ENCODE measurements at regions not wholly inside any gene's neighbourhood (a gene's known extent, or its start where the extent isn't known, plus 50 kb on each side); places are given as distances from the start of the nearest gene placed in this dataset.

DNA sequence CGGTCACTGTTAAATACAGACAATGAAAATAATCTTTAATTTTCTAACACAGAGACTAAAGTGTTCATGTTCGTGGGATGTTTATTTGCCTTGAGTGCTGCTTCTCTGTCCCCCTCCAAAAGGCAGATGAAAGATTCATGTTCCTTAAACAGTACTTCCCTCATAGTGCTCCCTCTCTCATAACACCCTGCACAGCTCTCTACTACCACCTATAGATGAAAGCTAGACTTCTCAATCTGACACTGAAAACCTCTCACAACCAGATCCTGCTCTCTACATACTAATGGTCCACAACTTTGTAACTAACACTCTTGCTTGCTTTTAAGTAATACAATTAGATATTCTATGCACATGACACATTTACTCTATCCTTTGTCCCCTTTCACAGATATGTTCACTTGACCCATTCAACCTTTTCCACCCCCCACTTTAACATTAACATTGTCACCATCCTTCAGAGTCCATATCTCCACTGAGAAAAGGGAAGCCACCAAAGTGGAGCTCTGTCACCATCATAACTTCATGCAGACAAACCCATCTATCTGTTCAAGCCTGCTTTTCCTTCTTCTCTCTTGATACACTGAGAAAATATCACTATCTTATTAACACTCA lies 266.4 kb upstream of the USP15 start:
- POLR2A ChIA-PET: interaction anchor here (0.5 kb wide), 1 partner anchor 299 kb away, joined by 3 read pairs; no protein-coding TSS in a partner anchor
- no peak overlapping the region for H3K27ac Mint-ChIP-seq (ENCODE audit: low read depth, unreplicated experiment)
- CTCF ChIA-PET: interaction anchor here (0.6 to 2.8 kb wide), 24 partner anchors 9 to 1902 kb away, joined by 3 to 18 read pairs (median 3); no protein-coding TSS in a partner anchor
- DNase-seq (ENCODE audit: unreplicated experiment): peak; percentile 67
- intact Hi-C loops (cut with micrococcal nuclease): loop anchor here (1.0 kb wide), 2 partner anchors 340 to 1493 kb away; no protein-coding TSS in a partner anchor
- no peaks in the 10 kb centered on the region for H3K4me1 Mint-ChIP-seq (ENCODE audit: insufficient read depth, unreplicated experiment)
- TF ChIP-seq, protein P1, sequence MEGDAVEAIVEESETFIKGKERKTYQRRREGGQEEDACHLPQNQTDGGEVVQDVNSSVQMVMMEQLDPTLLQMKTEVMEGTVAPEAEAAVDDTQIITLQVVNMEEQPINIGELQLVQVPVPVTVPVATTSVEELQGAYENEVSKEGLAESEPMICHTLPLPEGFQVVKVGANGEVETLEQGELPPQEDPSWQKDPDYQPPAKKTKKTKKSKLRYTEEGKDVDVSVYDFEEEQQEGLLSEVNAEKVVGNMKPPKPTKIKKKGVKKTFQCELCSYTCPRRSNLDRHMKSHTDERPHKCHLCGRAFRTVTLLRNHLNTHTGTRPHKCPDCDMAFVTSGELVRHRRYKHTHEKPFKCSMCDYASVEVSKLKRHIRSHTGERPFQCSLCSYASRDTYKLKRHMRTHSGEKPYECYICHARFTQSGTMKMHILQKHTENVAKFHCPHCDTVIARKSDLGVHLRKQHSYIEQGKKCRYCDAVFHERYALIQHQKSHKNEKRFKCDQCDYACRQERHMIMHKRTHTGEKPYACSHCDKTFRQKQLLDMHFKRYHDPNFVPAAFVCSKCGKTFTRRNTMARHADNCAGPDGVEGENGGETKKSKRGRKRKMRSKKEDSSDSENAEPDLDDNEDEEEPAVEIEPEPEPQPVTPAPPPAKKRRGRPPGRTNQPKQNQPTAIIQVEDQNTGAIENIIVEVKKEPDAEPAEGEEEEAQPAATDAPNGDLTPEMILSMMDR (IDR thresholded peaks at IDR 0.05; ENCODE audit: unreplicated experiment): peak; percentile 86
- no peak overlapping the region for H3K4me3 Mint-ChIP-seq (ENCODE audit: unreplicated experiment)
- no peaks in the 10 kb centered on the region for H3K9me3 Mint-ChIP-seq (ENCODE audit: unreplicated experiment)
- no peaks in the 10 kb centered on the region for H3K36me3 Mint-ChIP-seq (ENCODE audit: insufficient read depth, unreplicated experiment)
- H3K27me3 Mint-ChIP-seq (ENCODE audit: insufficient read depth, unreplicated experiment): no peaks in the 10 kb centered on the region
- BruUV-seq (replicated peaks): no TSS peak

DNA sequence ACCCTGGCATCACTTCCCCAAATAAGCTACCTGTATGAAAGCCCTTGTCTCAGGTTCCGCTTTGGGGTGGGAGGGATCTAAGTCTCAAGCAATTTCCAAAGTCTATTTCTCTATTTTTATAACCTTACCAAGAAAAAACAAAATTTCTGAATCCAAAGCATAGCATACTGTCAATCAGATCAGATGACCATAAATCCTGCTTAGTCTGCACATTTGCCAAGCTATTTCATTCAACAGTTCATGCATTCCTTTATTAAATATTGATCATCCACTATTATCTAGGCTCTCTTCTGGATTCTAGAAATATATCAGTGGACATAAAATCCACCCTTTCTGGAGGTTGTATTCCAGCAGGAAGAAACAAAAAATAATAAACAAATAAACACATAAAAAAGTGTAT lies 263.5 kb upstream of the USP15 start:
- no peaks in the 10 kb centered on the region for H3K36me3 Mint-ChIP-seq (ENCODE audit: insufficient read depth, unreplicated experiment)
- TF ChIP-seq, protein P1 (IDR thresholded peaks at IDR 0.05; ENCODE audit: unreplicated experiment): no peak
- no peak overlapping the region for H3K4me3 Mint-ChIP-seq (ENCODE audit: unreplicated experiment)
- no TSS peak for BruUV-seq (replicated peaks)
- intact Hi-C loops (cut with micrococcal nuclease): no loop called here
- DNase-seq (ENCODE audit: unreplicated experiment): no peak
- ChIA-PET POLR2A (interaction anchor here (0.7 kb wide), 1 partner anchor 46 kb away, joined by 3 read pairs; no protein-coding TSS in a partner anchor), CTCF (interaction anchor here (0.6 to 1.3 kb wide), 5 partner anchors 9 to 832 kb away, joined by 3 to 7 read pairs (median 5); no protein-coding TSS in a partner anchor)
- H3K27me3 Mint-ChIP-seq (ENCODE audit: insufficient read depth, unreplicated experiment): no peaks in the 10 kb centered on the region
- no peaks in the 10 kb centered on the region for H3K9me3 Mint-ChIP-seq (ENCODE audit: unreplicated experiment)
- H3K4me1 Mint-ChIP-seq (ENCODE audit: insufficient read depth, unreplicated experiment): no peaks in the 10 kb centered on the region
- H3K27ac Mint-ChIP-seq (ENCODE audit: low read depth, unreplicated experiment): no peak overlapping the region

DNA sequence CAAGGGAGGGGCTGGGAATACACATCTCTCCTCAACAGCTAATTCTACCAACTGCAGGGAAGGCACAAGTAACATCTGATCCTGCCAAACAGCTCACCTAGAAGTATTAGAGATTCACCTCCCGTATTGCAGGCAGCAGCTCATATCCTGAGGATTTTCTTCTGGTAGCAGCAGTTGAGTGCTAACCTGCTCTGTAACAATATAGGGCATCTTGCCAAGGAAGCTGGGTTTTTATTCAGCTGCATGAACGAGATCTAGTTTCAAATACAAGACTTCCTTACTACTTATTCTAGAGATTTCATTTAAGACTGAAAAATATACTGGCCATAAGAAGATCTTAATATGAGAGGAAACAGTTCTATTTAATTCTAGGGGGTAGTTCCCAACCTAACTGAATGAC lies 261.4 kb upstream of the USP15 start:
- TF ChIP-seq, protein P1 (IDR thresholded peaks at IDR 0.05; ENCODE audit: unreplicated experiment): no peak
- Mint-ChIP-seq H3K4me3 (ENCODE audit: unreplicated experiment) (no peak overlapping the region), H3K27ac (ENCODE audit: low read depth, unreplicated experiment) (no peak overlapping the region), H3K9me3 (ENCODE audit: unreplicated experiment) (no peaks in the 10 kb centered on the region), H3K4me1 (ENCODE audit: insufficient read depth, unreplicated experiment) (no peaks in the 10 kb centered on the region), H3K36me3 (ENCODE audit: insufficient read depth, unreplicated experiment) (no peaks in the 10 kb centered on the region), H3K27me3 (ENCODE audit: insufficient read depth, unreplicated experiment) (no peaks in the 10 kb centered on the region)
- DNase-seq (ENCODE audit: unreplicated experiment): peak; percentile 3
- no TSS peak for BruUV-seq (replicated peaks)
- CTCF ChIA-PET: interaction anchor here (0.6 to 1.0 kb wide), 3 partner anchors 8 to 821 kb away, joined by 3 to 5 read pairs (median 3); no protein-coding TSS in a partner anchor
- POLR2A ChIA-PET: interaction anchor here (0.5 kb wide), 2 partner anchors 728 to 772 kb away, joined by 3 to 4 read pairs; no protein-coding TSS in a partner anchor
- intact Hi-C loops (cut with micrococcal nuclease): no loop called here

DNA sequence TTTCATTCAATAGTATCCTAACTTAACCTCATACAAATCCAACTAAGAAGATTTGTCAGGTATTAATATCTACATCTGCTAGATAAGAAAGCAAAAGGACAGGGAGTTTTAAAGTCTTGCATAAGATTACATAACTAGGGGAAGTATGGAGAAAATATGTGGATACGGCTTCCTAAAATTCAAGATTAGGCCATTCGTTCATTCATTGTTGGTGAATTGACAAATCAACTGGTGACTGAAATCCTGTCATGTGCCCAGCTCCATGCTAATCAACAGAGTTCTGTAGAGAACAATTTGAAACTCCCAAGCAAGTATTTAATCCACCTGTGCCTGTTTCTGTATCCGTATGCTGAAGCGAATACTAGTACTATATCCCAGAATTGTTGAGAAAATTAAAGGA lies 260.9 kb upstream of the USP15 start:
- ChIA-PET CTCF (interaction anchor here (0.6 kb wide), 1 partner anchor 822 kb away, joined by 3 read pairs; no protein-coding TSS in a partner anchor), POLR2A (interaction anchor here (0.5 kb wide), 1 partner anchor 773 kb away, joined by 3 read pairs; no protein-coding TSS in a partner anchor)
- H3K9me3 Mint-ChIP-seq (ENCODE audit: unreplicated experiment): no peaks in the 10 kb centered on the region
- DNase-seq (ENCODE audit: unreplicated experiment): no peak
- H3K4me3 Mint-ChIP-seq (ENCODE audit: unreplicated experiment): no peak overlapping the region
- no peaks in the 10 kb centered on the region for H3K4me1 Mint-ChIP-seq (ENCODE audit: insufficient read depth, unreplicated experiment)
- no TSS peak for BruUV-seq (replicated peaks)
- H3K27me3 Mint-ChIP-seq (ENCODE audit: insufficient read depth, unreplicated experiment): no peaks in the 10 kb centered on the region
- intact Hi-C loops (cut with micrococcal nuclease): no loop called here
- H3K36me3 Mint-ChIP-seq (ENCODE audit: insufficient read depth, unreplicated experiment): no peaks in the 10 kb centered on the region
- TF ChIP-seq, protein P1 (IDR thresholded peaks at IDR 0.05; ENCODE audit: unreplicated experiment): no peak
- H3K27ac Mint-ChIP-seq (ENCODE audit: low read depth, unreplicated experiment): no peak overlapping the region

All from MCF 10A (cell line).